ENCODE measurements at regions not wholly inside any gene's neighbourhood (a gene's known extent, or its start where the extent isn't known, plus 50 kb on each side); places are given as distances from the start of the nearest gene placed in this dataset.

DNA sequence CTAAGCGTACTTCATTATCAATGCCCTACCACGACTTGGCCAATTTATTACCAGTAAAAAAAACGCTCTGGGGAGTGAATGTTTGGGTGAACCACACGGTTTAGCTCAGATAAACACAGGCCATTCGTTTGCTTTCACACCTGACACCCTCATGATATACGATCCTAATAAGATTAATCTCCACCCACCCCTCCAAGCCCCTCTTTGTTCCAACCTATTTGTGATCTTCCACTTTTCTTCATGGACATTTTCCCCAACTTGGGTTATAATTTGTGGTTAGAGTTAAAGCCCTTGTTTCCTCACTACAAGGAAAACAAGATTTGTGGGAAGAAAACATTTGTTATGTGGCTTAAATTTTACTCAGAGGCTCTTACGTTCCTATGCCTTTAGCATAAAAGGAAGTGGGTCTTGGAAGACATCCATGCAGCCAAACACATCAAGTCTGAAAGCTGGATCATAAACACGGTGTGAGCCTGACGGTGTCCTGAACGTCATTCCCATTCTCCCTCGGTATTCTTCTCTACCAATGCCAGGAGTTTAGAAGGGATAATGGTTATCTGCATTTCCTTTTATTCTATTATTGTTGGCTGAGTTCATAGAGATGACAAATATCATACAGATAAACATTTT is 518.9 kb downstream of the NR2F2 start (continued):
- TF ChIP-seq ZKSCAN8 (CRISPR knock-in tag; IDR thresholded peaks at IDR 0.05; ENCODE audit: borderline replicate concordance), result no peak
- no peak for TF ChIP-seq NR2F1 (CRISPR knock-in tag; IDR thresholded peaks at IDR 0.05)

DNA sequence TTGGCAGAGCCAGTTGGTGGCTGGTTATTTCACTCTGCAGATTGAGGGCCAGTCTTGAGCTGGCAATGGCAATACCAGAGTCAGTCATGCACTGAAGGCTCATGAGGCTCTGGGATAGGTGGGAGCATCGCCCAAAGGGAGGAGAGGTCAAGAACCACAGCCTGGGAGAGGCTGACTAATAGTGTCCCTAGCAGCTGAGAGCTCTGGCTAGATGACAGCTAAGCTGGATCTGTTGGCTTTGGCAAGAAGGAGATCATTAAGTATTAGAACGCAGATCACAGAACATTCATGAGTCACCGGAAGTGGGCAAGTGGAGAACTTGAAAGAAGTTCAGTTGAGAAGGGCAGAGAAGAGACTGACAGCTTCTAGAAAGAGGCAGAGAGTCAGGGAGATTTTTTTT is 521.1 kb downstream of the NR2F2 start:
- Histone ChIP-seq H3K27me3 (ENCODE audit: control insufficient read depth in 1 of 2, insufficient read depth in 2 of 2, low read length in 2 of 2) (no peaks in the 10 kb centered on the region), H3K27ac (ENCODE audit: extremely low read length, insufficient read depth, low read length) (no peak overlapping the region), H3K36me3 (replicated peaks in 1 of 2; ENCODE audit: control insufficient read depth in 1 of 2, insufficient read depth in 2 of 2, low read length in 2 of 2) (no peaks in the 10 kb centered on the region), H3K79me2 (ENCODE audit: insufficient read depth, low read length) (no peaks in the 10 kb centered on the region), H3K9me3 (ENCODE audit: low read length) (peaks cover 38% of the 10 kb centered on the region), H3K4me3 (replicated peaks in 1 of 3; ENCODE audit: insufficient read depth in 1 of 3, low read depth in 2 of 3, low read length in 3 of 3) (no peak overlapping the region), H2AFZ (ENCODE audit: low read length) (no peak overlapping the region), H3K4me1 (ENCODE audit: insufficient read depth, low read length) (no peaks in the 10 kb centered on the region), H4K20me1 (ENCODE audit: insufficient read depth, low read length) (no peaks in the 10 kb centered on the region), H3K4me2 (ENCODE audit: low read depth, low read length) (no peak overlapping the region), H3K9ac (ENCODE audit: insufficient read depth, low read depth, low read length) (no peak overlapping the region)
- FAIRE-seq (no peak), DNase-seq (ENCODE audit: low spot score) (no peak), ATAC-seq (no peak)
- ChIA-PET POLR2A (no interaction called here), CTCF (ENCODE audit: low intra/inter-chr PET ratio, low total read pairs) (no interaction called here)
- TF ChIP-seq SRSF1 (optimal IDR thresholded peaks at IDR 0.05; ENCODE audit: low read depth, low read length), result no peak
- TF ChIP-seq RFX3 (CRISPR knock-in tag; IDR thresholded peaks at IDR 0.05), result no peak
- no peak for TF ChIP-seq ZNF75D (CRISPR knock-in tag; IDR thresholded peaks at IDR 0.05; ENCODE audit: borderline replicate concordance)
- TF ChIP-seq FOXJ3 (CRISPR knock-in tag; IDR thresholded peaks at IDR 0.05; ENCODE audit: borderline replicate concordance), result no peak
- TF ChIP-seq, protein P1, sequence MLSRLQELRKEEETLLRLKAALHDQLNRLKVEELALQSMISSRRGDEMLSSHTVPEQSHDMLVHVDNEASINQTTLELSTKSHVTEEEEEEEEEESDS (CRISPR knock-in tag; IDR thresholded peaks at IDR 0.05; ENCODE audit: borderline replicate concordance), result no peak
- TF ChIP-seq EZH2 (conservative IDR thresholded peaks at IDR 0.05; ENCODE audit: low read depth, low read length), result no peak
- WGBS (ENCODE audit: low lambda C conversion rate), result 18% methylated on average over 3 of the region's 3 CpGs
- in situ Hi-C loops (cut with HindIII; ENCODE audit: extremely low pct_ligation_motif_present, low pct_unique_long_range_greater_than_20kb), result no loop called here
- intact Hi-C loops (cut with micrococcal nuclease; ENCODE audit: unreplicated experiment), result no loop called here
- BruUV-seq (replicated peaks), result no TSS peak

Data from HepG2 (cell line).